ENCODE measurements at regions not wholly inside any gene's neighbourhood (a gene's known extent, or its start where the extent isn't known, plus 50 kb on each side); places are given as distances from the start of the nearest gene placed in this dataset.

GRCh38 chr10:4276151-4276550 lies 491.1 kb upstream of the KLF6 start:
- no peak for TF ChIP-seq GLI4 (tag by site-specific recombination; IDR thresholded peaks at IDR 0.05)
- TF ChIP-seq CTCF (tag by site-specific recombination; IDR thresholded peaks at IDR 0.05), result no peak
- TF ChIP-seq KLF16 (tag by site-specific recombination; IDR thresholded peaks at IDR 0.05), result no peak
- no peak for TF ChIP-seq ZNF830 (tag by site-specific recombination; IDR thresholded peaks at IDR 0.05; ENCODE audit: low read depth)
- TF ChIP-seq ZNF518A (tag by site-specific recombination; conservative IDR thresholded peaks at IDR 0.05; ENCODE audit: low read depth), result no peak
- TF ChIP-seq PRDM6 (tag by site-specific recombination; IDR thresholded peaks at IDR 0.05), result no peak
- no peak for TF ChIP-seq ZNF549 (tag by site-specific recombination; IDR thresholded peaks at IDR 0.05)
- no peak for TF ChIP-seq ZNF311 (tag by site-specific recombination; IDR thresholded peaks at IDR 0.05; ENCODE audit: borderline replicate concordance)
- TF ChIP-seq PRDM2 (tag by site-specific recombination; IDR thresholded peaks at IDR 0.05; ENCODE audit: borderline replicate concordance), result no peak
- TF ChIP-seq REST (tag by site-specific recombination; IDR thresholded peaks at IDR 0.05), result no peak
